ENCODE measurements at regions not wholly inside any gene's neighbourhood (a gene's known extent, or its start where the extent isn't known, plus 50 kb on each side); places are given as distances from the start of the nearest gene placed in this dataset.

DNA sequence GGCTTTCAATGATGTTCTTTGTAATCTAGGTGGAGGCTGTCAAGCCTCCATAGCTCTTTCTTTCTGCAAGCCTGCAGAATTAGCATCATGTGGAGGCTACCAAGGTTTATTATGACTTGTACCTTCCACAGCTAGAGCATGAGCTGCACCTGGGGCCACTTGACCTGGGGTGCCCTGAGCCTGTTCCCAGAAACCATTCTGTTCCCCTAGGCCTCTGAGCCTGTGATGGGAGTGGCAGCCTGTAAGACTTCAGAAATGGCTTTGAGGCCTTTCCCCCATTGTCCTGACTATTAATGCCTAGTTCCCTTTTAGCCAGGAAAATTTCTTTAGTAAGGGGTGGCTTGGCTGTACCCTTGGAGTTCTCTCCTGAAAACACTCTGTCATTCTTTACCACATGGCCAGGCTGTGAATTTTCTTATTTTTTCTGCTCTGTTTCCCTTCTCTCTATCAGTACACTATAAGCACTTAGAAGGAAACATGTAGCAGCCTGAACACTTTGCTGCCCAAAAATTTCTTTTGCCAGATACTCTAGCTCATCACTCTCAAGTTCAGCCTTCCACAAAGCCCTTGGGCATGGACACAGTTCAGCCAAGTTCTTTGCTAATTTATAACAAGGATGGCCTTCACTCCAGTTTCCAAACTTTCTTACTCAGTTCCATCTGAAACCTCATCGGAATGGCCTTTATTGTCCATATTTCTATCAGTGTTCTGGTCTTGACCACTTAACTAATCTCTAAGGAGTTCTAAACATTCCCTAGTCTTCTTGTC, 61.4 kb upstream of the NR3C1 start:
- TF ChIP-seq CTCF (conservative IDR thresholded peaks at IDR 0.05; ENCODE audit: low read length) = no peak
- no peak for TF ChIP-seq EZH2phosphoT487 (IDR thresholded peaks at IDR 0.05; ENCODE audit: borderline replicate concordance)
